Skeletal muscle cell (primary cell): ENCODE measurements at regions not wholly inside any gene's neighbourhood (a gene's known extent, or its start where the extent isn't known, plus 50 kb on each side); places are given as distances from the start of the nearest gene placed in this dataset.
"Not testable (repeated sequence)": the region's sequence is repeated elsewhere in the genome, so short reads cannot be mapped to it uniquely, and the experiment has no call there.

Experiments used
- DNase-seq: peaks from one replicate; pipeline ENCODE4 v3.0.0-alpha.2; 2010; ENCODE audit warnings: low read depth
- H3K4me3 ChIP-seq: 2 replicates; pipeline ENCODE4 v1.5.1; 2011; ENCODE audit warnings: low read depth, mild to moderate bottlenecking, control low read depth, low read length, moderate library complexity

DNA sequence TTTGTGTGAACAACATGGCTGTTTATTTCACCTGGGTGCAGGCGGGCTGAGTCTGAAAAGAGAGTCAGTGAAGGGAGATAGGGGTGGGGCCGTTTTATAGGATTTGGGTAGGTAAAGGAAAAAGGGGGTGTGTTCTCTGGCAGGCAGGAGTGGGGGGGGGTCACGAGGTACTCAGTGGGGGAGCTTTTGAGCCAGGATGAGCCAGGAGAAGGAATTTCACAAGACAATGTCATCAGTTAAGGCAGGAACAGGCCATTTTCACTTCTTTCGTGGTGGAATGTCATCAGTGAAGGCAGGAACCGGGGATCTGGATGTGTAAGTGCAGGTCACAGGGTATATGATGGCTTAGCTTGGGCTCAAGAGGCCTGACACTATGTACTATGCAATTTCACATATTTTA is 184.8 kb upstream of the SEMA3E start:
- not testable (repeated sequence) for DNase-seq, H3K4me3 ChIP-seq

DNA sequence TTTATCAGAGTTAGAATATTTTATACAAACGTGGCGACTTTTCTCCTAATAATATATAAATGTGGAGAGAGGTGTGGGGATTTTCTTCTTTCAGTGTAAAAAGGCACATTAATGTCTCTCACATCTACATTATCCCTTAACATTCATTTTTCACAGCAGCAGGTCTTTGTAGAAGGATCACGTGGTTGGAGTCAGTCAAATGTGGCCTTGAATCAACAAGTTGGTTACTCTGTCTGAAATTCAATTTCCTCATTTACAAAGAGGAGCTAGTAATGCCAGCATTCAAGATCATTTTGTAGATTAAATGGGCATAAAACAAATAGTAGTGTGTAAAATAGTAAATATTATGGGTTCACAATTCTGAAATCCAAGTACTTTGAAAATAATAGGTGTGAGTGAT is 183.1 kb upstream of the SEMA3E start:
- no peak overlapping the region for H3K4me3 ChIP-seq
- no peak for DNase-seq

DNA sequence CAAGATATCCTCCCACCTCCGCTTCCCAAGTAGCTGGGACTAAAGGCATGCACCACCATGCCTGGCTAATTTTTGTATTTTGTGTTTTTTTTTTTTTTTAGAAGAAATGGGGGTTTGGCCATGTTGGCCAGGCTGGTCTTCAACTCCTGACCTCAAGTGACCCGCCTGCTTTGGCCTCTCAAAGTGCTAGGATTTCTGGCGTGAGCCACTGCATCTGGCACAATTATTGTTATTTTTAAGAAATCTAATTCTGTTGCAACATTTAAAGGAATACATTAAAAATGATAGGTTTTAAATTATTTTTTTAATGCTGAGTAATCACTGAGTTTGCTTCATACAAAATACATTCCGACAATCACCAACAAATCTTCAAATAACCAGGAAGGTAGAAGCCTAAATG is 178.1 kb upstream of the SEMA3E start:
- no peak overlapping the region for H3K4me3 ChIP-seq
- DNase-seq, result no peak

DNA sequence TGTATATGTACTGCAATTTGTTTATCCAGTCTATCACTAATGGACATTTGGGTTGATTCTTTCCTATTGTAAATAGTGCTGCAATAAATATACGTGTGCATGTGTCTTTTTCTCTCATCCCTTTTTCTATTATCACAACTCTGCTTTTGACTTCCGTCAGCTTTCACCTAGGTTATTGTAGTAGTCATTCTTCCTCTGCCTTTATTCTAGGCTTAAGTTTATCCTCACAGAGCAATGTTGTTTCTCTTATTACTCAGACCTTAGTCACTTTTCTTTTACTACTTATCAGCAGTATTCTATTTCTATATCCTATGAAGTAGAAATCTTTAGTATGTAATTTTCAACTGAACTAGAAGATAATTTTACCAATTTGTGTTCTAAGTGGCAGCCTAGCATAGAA is 175.3 kb upstream of the SEMA3E start:
- H3K4me3 ChIP-seq, result no peak overlapping the region
- DNase-seq, result no peak

DNA sequence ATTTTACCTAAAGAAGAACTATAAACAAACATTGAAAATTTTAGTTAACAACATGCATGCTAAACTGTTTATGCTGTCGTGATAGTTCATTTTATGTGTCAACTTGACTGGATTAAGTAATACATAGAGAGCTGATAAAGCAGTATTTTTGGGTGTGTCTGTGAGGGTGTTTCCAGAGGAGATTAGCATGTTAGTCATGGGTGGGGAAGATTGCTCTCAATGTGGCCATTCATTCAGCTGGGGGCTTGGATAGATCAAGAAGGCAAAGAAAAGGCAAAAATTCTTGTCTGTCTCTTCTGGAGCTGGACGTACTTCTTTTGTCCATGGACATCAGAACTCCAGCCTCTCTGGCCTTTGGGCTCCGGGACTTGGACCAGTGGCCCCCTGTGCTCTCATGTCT is 172.9 kb upstream of the SEMA3E start:
- no peak for DNase-seq
- H3K4me3 ChIP-seq, result no peak overlapping the region

GRCh38 chr7:83820641-83821040 is 171.7 kb upstream of the SEMA3E start:
- H3K4me3 ChIP-seq, result no peak overlapping the region
- no peak for DNase-seq

GRCh38 chr7:83819911-83820310 is 171.0 kb upstream of the SEMA3E start:
- no peak for DNase-seq
- H3K4me3 ChIP-seq, result no peak overlapping the region

DNA sequence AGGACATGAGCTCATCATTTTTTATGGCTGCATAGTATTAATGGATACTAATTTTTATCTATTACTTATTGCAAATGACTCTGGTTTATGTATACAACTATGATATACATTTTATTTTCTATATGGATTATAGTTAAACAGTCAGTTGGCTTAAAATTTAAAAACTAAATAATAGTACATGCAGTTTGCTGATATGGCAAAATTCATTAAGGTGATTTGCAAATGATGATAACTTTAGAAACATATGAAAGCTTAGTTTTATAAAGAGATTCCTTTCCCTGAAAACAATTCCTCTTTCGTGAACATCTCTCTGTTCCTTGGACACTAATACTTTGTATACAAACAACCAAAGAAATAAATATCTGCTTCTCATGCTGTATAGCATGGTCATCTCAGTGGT is 165.5 kb upstream of the SEMA3E start:
- no peak overlapping the region for H3K4me3 ChIP-seq
- DNase-seq, result no peak

DNA sequence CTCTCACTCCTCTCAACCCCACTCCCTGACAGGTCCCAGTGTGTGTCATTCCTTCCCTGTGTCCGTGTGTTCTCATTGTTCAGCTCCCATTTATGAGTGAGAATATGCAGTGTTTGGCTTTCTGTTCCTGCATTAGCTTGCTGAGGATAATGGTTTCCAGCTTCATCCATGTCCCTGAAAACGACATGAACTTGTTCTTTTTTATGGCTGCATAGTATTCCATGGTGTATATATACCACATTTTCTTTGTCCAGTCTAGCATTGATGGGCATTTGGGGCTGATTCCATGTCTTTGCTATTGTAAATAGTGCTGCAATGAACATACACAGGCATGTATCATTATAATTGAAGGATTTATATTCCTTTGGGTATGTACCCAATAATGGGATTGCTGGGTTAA is 163.6 kb upstream of the SEMA3E start:
- not testable (repeated sequence) for DNase-seq, H3K4me3 ChIP-seq

- DNase-seq, result no peak
- H3K4me3 ChIP-seq, result no peak overlapping the region
Measured at GRCh38 chr7:83808982-83809381, 160.0 kb upstream of the SEMA3E start.

- H3K4me3 ChIP-seq, result no peak overlapping the region
- no peak for DNase-seq
Measured at GRCh38 chr7:83807774-83808173, 158.8 kb upstream of the SEMA3E start.

DNA sequence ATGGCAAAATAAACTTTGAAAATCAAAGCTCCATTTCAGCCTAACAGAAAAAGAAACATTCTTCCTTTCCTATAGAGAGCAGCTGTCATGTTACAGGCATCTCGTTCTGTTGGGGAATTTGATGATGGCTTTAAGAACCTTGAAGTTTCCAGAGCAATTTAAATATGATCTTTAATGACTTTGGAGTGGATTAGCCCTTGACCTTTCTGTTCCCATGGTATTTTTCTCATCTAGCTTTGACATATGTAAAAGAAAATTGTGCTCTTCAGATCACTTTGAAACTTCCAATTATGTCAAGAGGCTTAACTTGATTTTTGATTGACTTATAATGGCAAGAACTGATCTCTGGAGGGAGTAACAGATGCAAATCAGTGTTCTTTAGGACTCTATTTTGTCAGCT is 157.6 kb upstream of the SEMA3E start:
- no peak for DNase-seq
- no peak overlapping the region for H3K4me3 ChIP-seq

DNA sequence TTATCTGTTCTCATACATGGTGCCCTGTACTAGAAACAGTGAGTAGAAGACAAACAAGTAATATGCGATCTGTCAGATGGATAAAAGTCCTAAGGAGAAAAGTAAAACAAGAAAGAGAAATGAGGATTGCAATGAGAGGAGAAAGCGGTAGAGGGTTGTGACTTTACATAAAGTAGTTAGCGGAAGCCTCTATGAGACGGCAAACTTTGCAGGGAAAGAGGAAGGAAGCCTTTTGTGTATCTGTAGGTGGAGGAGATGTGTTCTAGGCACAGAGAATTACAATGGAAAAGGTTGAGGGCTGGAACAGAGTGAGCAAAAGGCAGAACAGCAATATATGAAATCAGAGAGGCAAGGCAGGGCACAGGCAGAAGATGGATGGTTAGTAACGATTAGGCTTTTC is 150.4 kb upstream of the SEMA3E start:
- no peak for DNase-seq
- no peak overlapping the region for H3K4me3 ChIP-seq

DNA sequence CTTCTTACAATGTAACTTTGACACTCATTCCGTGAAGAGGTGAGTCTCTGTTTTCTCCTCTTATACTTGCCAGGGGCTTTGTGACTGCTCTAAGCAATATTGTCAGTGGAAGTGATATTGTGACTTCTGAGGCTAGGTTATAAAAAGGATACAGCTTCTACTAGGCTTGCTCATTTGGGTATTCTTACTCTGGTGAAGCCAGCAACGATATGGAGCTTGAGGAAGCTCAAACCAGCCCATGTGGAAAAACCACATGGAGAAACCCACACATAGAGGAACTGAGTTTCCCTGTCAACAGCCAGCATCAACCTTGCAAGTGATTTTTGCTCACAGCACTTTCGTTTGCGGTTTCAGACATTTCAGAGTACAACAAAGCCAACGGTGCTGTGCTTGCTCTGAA is 149.6 kb upstream of the SEMA3E start:
- no peak for DNase-seq

GRCh38 chr7:83796760-83797159 is 147.8 kb upstream of the SEMA3E start:
- H3K4me3 ChIP-seq, result no peak overlapping the region
- DNase-seq, result no peak

More for the DNA sequence above, 149.6 kb upstream of the SEMA3E start:
- no peak overlapping the region for H3K4me3 ChIP-seq

DNA sequence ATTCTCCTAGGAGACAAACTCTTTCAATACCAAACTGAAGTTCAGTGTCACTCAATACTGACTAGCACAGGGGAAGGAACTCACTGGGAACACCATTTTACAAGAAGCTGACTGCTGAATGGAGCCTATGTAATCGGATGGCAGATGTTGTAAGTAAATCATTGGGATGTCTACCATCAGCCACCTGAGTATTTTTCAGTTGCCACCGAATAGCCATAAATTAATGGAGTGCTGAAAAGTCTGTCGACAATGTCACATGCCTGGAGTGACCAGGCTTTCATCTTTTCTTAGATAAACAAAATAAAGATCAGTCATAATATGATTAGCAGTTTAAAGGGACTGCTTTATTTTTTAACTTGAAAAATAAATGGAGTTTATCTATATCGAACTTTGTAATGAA is 145.9 kb upstream of the SEMA3E start:
- H3K4me3 ChIP-seq, result no peak overlapping the region
- DNase-seq, result no peak

DNA sequence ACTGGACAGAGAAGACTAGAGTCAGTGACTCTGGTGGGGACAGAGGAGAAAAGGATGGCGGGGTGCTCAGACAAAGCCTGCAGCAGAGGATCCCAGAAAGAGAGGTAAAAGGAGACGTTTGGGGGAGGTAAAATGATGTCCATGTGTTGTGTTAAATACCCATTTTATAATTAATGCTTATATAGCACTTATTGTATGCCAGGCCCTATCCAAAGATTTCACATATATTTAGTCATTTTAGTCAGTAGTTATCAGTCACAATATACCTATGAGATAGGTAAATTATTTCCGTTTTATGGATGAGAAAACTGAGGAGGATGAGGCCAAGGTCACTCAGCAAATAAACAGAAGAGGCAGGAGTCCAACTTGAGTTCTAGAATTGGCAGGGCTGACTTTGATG is 144.6 kb upstream of the SEMA3E start:
- no peak overlapping the region for H3K4me3 ChIP-seq
- no peak for DNase-seq

DNA sequence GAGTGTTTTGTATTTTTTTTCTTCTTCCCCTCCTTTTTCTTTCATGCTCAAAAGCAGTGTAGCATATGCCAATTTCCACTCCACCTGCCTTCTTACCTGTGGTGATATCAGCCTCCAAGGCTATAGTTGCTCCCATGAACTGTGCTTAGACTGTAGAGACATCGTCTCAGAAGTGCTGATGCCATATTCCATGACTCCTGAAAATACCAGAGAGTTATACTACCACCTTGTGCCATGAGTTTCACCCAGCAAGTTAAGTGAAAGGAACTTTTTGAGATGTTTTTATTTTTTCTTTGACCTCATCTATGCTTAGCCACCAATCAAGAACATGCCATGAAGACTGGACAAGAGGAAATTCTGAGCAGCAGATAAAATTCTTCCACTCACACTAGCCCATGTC is 142.8 kb upstream of the SEMA3E start:
- no peak for DNase-seq

DNA sequence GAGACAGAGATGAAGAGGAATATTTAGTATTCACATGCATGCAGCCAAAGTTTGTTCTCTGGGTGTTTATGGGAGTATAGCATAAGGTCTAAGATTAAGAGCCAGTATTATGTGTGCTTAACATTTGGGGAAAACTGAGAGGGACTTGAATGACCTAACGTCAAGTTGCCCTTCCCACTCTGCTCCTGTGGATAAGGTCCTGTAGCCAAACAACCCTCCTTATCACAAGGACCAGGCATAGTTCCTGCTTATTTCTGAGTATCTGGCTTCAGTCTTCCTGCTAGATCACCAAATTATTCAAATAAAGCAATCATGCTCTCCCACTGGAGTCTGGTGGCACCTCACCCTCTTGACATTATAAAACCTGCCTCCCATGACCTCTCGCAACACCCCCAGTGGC is 137.9 kb upstream of the SEMA3E start:
- no peak overlapping the region for H3K4me3 ChIP-seq
- no peak for DNase-seq

More for the DNA sequence above, 142.8 kb upstream of the SEMA3E start:
- H3K4me3 ChIP-seq, result no peak overlapping the region

DNA sequence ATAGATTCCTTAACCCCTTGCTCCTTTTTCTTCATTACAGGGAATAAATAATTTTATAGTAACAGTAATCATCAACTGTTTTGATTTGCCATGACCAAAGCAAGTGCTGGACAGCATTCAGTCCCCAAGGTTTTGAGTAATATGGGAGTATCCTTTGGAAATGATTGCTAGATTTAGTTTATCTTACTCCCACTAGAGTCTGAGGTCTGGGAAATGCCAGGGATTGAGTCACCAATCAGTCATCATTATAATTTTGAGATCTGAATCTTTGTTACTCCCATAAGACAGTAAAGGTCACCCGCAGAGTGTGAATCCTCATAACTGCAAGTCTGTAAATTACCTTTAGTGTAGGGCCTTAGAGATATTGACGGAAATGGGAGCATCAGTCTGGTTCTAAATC is 133.7 kb upstream of the SEMA3E start:
- peak; percentile 28 for DNase-seq

DNA sequence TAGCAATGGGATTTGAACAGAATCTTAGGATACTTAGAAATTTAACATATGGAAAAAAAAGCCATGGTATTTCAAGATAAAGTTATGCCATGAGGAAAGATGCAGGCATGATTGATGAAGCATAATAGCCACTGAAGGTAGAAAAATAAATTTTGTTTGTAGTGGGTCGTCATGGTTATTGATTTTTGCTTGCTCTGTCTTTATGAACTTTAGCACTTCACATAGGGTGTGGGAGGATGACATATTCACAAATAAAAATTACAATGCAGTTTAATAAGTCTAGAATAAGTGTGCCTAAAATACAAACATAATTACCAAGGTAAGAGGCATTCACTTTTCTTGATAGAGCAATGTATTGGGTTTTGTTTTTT is 129.1 kb upstream of the SEMA3E start:
- no peak overlapping the region for H3K4me3 ChIP-seq
- DNase-seq, result no peak

More for the DNA sequence above, 133.7 kb upstream of the SEMA3E start:
- no peak overlapping the region for H3K4me3 ChIP-seq

DNA sequence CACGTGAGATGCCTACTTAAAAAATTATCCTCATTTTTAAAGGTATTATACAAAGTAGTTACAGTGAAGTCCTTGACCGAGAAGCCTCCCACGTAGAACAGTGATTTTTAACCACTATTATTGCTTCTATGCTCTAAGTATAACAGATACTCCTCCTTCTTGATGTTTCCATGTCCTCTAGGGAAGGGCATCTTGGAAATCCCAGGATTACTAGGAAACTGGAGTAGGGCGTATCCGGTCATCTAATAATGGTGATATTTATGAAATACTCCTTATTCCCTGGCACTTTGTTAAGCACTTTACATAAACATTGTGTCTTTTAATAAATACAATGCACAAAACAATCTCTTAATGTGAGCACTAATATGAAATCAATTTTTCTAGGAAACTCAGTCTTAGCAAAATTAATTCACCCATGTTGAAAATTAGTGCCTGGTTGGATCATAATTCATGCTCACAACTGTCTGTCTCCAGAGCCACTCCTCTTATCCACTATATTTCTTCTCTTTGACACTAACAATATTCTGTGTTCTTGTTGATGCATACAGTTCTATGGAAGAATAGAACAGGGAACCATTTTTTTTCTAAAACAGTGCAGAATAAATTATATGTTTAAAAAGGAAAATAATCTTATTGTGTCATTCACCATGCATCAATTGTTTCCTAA is 128.6 kb upstream of the SEMA3E start:
- H3K4me3 ChIP-seq, result no peak overlapping the region
- no peak for DNase-seq
